ENCODE measurements at regions not wholly inside any gene's neighbourhood (a gene's known extent, or its start where the extent isn't known, plus 50 kb on each side); places are given as distances from the start of the nearest gene placed in this dataset.
"Not testable (repeated sequence)": the region's sequence is repeated elsewhere in the genome, so short reads cannot be mapped to it uniquely, and the experiment has no call there.

DNA sequence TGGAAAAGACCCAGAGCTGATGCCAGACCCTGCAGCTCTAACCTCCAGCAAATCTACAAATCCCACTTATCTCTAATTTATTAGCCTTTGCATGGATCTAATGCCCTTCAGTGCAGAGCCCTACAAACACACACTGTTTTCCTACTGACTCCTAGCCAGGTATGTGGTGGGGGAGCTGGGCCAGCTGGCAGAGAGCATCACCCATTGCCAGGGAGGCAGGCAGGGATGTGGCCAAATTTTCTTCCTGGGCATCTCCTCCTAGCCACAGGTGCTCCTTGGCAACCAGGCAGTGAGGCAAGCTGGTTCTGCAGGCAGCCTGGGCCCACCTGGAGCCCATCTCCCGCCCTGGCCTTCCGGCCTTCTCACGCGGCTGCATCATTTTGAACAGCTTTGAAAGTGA, 55.9 kb upstream of the EMX2 start:
- H3K4me1 ChIP-seq (ENCODE audit: control insufficient read depth in 4 of 4, insufficient read depth in 4 of 4, low read length in 3 of 4) = peaks cover 0 to 3% (median 2%) of the 10 kb centered on the region in 4 donors
- WGBS = over 99% methylated on average over 4 of the region's 4 CpGs
- DNase-seq (ENCODE audit: low spot score) = no peak
- no peak overlapping the region for H3K4me3 ChIP-seq (ENCODE audit: low read depth in 1 of 3, low read length in 3 of 3)
- no peak overlapping the region for H3K27ac ChIP-seq (ENCODE audit: low read depth in 1 of 2, low read length in 2 of 2)
- TF ChIP-seq JUND (IDR thresholded peaks at IDR 0.05) (no peak), NR2F2 (IDR thresholded peaks at IDR 0.05) (no peak)
- TF ChIP-seq, protein P1, sequence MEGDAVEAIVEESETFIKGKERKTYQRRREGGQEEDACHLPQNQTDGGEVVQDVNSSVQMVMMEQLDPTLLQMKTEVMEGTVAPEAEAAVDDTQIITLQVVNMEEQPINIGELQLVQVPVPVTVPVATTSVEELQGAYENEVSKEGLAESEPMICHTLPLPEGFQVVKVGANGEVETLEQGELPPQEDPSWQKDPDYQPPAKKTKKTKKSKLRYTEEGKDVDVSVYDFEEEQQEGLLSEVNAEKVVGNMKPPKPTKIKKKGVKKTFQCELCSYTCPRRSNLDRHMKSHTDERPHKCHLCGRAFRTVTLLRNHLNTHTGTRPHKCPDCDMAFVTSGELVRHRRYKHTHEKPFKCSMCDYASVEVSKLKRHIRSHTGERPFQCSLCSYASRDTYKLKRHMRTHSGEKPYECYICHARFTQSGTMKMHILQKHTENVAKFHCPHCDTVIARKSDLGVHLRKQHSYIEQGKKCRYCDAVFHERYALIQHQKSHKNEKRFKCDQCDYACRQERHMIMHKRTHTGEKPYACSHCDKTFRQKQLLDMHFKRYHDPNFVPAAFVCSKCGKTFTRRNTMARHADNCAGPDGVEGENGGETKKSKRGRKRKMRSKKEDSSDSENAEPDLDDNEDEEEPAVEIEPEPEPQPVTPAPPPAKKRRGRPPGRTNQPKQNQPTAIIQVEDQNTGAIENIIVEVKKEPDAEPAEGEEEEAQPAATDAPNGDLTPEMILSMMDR (IDR thresholded peaks at IDR 0.05; ENCODE audit: low read depth, low read length, missing input control) = no peak
- no peaks in the 10 kb centered on the region for H3K27me3 ChIP-seq (ENCODE audit: control insufficient read depth in 4 of 4, insufficient read depth in 4 of 4, low read length in 3 of 4)
- no peak overlapping the region for H3K9ac ChIP-seq (ENCODE audit: low read depth in 1 of 2, low read length in 2 of 2)
- no peaks in the 10 kb centered on the region for H3K9me3 ChIP-seq (ENCODE audit: control insufficient read depth in 4 of 4, low read length in 3 of 4)
- H3K36me3 ChIP-seq (ENCODE audit: control insufficient read depth in 4 of 4, insufficient read depth in 3 of 4, low read depth in 1 of 4, low read length in 3 of 4) = no peaks in the 10 kb centered on the region

DNA sequence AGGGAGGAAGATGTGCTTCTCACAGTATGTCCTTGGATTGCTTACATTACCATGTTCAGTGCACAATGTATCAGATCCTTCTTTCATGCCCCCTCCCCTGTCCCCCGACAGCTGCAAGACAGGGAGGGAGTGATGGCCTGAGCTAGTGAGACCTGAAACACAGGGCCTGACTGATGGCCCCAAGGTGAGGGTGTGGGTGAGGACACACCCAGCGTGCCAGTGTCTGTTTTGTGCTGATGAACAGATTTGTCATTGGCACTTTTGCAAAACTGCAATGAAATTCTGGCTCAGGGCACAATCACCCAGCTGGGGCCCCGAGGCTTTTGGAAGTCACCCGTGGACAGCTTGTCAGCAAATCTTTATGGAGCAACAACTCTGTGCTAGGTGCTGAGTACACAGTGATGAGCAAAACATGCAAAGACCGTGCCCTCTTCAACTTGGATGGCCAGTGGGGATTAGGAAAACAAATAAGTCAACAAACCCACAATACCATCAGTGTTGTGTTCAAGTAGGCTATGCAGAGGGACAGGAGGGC, 59.4 kb upstream of the EMX2 start:
- Histone ChIP-seq H3K4me3 (ENCODE audit: low read depth in 1 of 3, low read length in 3 of 3) (no peak overlapping the region), H3K9me3 (ENCODE audit: control insufficient read depth in 4 of 4, low read length in 3 of 4) (no peaks in the 10 kb centered on the region), H3K27ac (ENCODE audit: low read depth in 1 of 2, low read length in 2 of 2) (no peak overlapping the region), H3K4me1 (ENCODE audit: control insufficient read depth in 4 of 4, insufficient read depth in 4 of 4, low read length in 3 of 4) (peaks cover 0 to 2% (median 1%) of the 10 kb centered on the region in 4 donors), H3K36me3 (ENCODE audit: control insufficient read depth in 4 of 4, insufficient read depth in 3 of 4, low read depth in 1 of 4, low read length in 3 of 4) (no peaks in the 10 kb centered on the region), H3K9ac (ENCODE audit: low read depth in 1 of 2, low read length in 2 of 2) (no peak overlapping the region), H3K27me3 (ENCODE audit: control insufficient read depth in 4 of 4, insufficient read depth in 4 of 4, low read length in 3 of 4) (no peaks in the 10 kb centered on the region)
- TF ChIP-seq HNF4G (IDR thresholded peaks at IDR 0.05) = no peak
- TF ChIP-seq, protein P2, sequence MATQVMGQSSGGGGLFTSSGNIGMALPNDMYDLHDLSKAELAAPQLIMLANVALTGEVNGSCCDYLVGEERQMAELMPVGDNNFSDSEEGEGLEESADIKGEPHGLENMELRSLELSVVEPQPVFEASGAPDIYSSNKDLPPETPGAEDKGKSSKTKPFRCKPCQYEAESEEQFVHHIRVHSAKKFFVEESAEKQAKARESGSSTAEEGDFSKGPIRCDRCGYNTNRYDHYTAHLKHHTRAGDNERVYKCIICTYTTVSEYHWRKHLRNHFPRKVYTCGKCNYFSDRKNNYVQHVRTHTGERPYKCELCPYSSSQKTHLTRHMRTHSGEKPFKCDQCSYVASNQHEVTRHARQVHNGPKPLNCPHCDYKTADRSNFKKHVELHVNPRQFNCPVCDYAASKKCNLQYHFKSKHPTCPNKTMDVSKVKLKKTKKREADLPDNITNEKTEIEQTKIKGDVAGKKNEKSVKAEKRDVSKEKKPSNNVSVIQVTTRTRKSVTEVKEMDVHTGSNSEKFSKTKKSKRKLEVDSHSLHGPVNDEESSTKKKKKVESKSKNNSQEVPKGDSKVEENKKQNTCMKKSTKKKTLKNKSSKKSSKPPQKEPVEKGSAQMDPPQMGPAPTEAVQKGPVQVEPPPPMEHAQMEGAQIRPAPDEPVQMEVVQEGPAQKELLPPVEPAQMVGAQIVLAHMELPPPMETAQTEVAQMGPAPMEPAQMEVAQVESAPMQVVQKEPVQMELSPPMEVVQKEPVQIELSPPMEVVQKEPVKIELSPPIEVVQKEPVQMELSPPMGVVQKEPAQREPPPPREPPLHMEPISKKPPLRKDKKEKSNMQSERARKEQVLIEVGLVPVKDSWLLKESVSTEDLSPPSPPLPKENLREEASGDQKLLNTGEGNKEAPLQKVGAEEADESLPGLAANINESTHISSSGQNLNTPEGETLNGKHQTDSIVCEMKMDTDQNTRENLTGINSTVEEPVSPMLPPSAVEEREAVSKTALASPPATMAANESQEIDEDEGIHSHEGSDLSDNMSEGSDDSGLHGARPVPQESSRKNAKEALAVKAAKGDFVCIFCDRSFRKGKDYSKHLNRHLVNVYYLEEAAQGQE (IDR thresholded peaks at IDR 0.05) = no peak
- TF ChIP-seq, protein P1 (IDR thresholded peaks at IDR 0.05; ENCODE audit: low read depth, low read length, missing input control) = no peak
- TF ChIP-seq, protein P3, sequence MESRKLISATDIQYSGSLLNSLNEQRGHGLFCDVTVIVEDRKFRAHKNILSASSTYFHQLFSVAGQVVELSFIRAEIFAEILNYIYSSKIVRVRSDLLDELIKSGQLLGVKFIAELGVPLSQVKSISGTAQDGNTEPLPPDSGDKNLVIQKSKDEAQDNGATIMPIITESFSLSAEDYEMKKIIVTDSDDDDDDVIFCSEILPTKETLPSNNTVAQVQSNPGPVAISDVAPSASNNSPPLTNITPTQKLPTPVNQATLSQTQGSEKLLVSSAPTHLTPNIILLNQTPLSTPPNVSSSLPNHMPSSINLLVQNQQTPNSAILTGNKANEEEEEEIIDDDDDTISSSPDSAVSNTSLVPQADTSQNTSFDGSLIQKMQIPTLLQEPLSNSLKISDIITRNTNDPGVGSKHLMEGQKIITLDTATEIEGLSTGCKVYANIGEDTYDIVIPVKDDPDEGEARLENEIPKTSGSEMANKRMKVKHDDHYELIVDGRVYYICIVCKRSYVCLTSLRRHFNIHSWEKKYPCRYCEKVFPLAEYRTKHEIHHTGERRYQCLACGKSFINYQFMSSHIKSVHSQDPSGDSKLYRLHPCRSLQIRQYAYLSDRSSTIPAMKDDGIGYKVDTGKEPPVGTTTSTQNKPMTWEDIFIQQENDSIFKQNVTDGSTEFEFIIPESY (IDR thresholded peaks at IDR 0.05) = no peak
- no peak for TF ChIP-seq FOXA2 (IDR thresholded peaks at IDR 0.05)
- no peak for TF ChIP-seq JUND (IDR thresholded peaks at IDR 0.05)
- TF ChIP-seq, protein P4, sequence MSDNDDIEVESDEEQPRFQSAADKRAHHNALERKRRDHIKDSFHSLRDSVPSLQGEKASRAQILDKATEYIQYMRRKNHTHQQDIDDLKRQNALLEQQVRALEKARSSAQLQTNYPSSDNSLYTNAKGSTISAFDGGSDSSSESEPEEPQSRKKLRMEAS (IDR thresholded peaks at IDR 0.05) = no peak
- TF ChIP-seq HNF4A (conservative IDR thresholded peaks at IDR 0.05) = no peak
- TF ChIP-seq TAF1 (conservative IDR thresholded peaks at IDR 0.05) = no peak
- no peak for TF ChIP-seq YY1 (IDR thresholded peaks at IDR 0.05)
- TF ChIP-seq, protein P5, sequence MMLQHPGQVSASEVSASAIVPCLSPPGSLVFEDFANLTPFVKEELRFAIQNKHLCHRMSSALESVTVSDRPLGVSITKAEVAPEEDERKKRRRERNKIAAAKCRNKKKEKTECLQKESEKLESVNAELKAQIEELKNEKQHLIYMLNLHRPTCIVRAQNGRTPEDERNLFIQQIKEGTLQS (IDR thresholded peaks at IDR 0.05) = no peak
- no peak for TF ChIP-seq NR2F2 (IDR thresholded peaks at IDR 0.05)
- no peak for TF ChIP-seq SP1 (IDR thresholded peaks at IDR 0.05)
- no peak for TF ChIP-seq RXRA (IDR thresholded peaks at IDR 0.05)
- TF ChIP-seq RAD21 (IDR thresholded peaks at IDR 0.05) = no peak
- DNase-seq (ENCODE audit: low spot score) = no peak
- WGBS = 74% methylated on average over 5 of the region's 5 CpGs

DNA sequence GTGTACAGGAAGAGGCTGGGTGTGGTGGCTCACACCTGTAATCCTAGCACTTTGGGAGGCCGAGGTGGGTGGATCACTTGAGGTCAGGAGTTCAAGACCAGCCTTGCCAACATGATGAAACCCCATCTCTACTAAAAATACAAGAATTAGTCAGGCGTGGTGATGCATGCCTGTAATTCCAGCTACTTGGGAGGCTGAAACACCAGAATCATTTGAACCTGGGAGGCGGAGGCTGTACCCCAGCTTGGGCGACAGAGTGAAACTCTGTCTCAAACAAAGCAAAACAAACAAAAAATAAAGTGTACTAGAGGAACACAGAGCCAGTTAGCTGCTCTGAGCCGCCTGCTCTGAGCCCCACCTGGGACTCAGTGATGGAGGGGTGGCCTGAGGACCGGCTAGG, 61.5 kb upstream of the EMX2 start:
- H3K27ac ChIP-seq (ENCODE audit: low read depth in 1 of 2, low read length in 2 of 2); H3K27me3 ChIP-seq (ENCODE audit: control insufficient read depth in 4 of 4, insufficient read depth in 4 of 4, low read length in 3 of 4); DNase-seq (ENCODE audit: low spot score); H3K9me3 ChIP-seq (ENCODE audit: control insufficient read depth in 4 of 4, low read length in 3 of 4); H3K9ac ChIP-seq (ENCODE audit: low read depth in 1 of 2, low read length in 2 of 2); H3K36me3 ChIP-seq (ENCODE audit: control insufficient read depth in 4 of 4, insufficient read depth in 3 of 4, low read depth in 1 of 4, low read length in 3 of 4); H3K4me1 ChIP-seq (ENCODE audit: control insufficient read depth in 4 of 4, insufficient read depth in 4 of 4, low read length in 3 of 4); H3K4me3 ChIP-seq (ENCODE audit: low read depth in 1 of 3, low read length in 3 of 3): not testable (repeated sequence)
- 89% methylated on average over 6 of the region's 6 CpGs for WGBS
